HEK293T (cell line): ENCODE measurements at regions not wholly inside any gene's neighbourhood (a gene's known extent, or its start where the extent isn't known, plus 50 kb on each side); places are given as distances from the start of the nearest gene placed in this dataset.

Source experiments
- ARNT ChIP-seq: fragments of 450-650 bp; IDR thresholded peaks from 2 replicates; pipeline ENCODE4 v1.6.1; 2017; ENCODE audit warnings: mild to moderate bottlenecking
- BHLHE40 ChIP-seq: fragments of 450-650 bp; IDR thresholded peaks from 2 replicates; pipeline ENCODE4 v1.6.1; 2016; ENCODE audit warnings: mild to moderate bottlenecking, moderate library complexity, borderline replicate concordance
- ELF4 ChIP-seq: fragments of 450-650 bp; IDR thresholded peaks from 2 replicates; pipeline ENCODE4 v1.6.1; 2017; ENCODE audit warnings: antibody characterized with exemption
- FOXA1 ChIP-seq: fragments of 450-650 bp; IDR thresholded peaks from 2 replicates; pipeline ENCODE4 v1.6.1; 2016; ENCODE audit warnings: mild to moderate bottlenecking
- FOXK2 ChIP-seq: fragments of 450-650 bp; IDR thresholded peaks from 2 replicates; pipeline ENCODE4 v1.6.1; 2016; ENCODE audit warnings: mild to moderate bottlenecking
- FOXM1 ChIP-seq: fragments of 450-650 bp; IDR thresholded peaks from 2 replicates; pipeline ENCODE4 v1.6.1; 2017; ENCODE audit warnings: mild to moderate bottlenecking, borderline replicate concordance
- HDGF ChIP-seq: fragments of 450-650 bp; IDR thresholded peaks from 2 replicates; pipeline ENCODE4 v1.6.1; 2017; ENCODE audit warnings: antibody characterized with exemption, borderline replicate concordance
- L3MBTL2 ChIP-seq: fragments of 450-650 bp; conservative IDR thresholded peaks from 2 replicates; pipeline ENCODE4 v1.6.1; 2016; ENCODE audit warnings: mild to moderate bottlenecking
- LEF1 ChIP-seq: fragments of 450-650 bp; IDR thresholded peaks from 2 replicates; pipeline ENCODE4 v1.6.1; 2017; ENCODE audit warnings: mild to moderate bottlenecking, borderline replicate concordance
- NFRKB ChIP-seq: fragments of 450-650 bp; IDR thresholded peaks from 2 replicates; pipeline ENCODE4 v1.6.1; 2016; ENCODE audit warnings: mild to moderate bottlenecking, moderate library complexity
- SP1 ChIP-seq: fragments of 450-650 bp; IDR thresholded peaks from 2 replicates; pipeline ENCODE4 v1.6.1; 2017
- ZNF384 ChIP-seq: fragments of 450-650 bp; IDR thresholded peaks from 2 replicates; pipeline ENCODE4 v1.6.1; 2016

DNA sequence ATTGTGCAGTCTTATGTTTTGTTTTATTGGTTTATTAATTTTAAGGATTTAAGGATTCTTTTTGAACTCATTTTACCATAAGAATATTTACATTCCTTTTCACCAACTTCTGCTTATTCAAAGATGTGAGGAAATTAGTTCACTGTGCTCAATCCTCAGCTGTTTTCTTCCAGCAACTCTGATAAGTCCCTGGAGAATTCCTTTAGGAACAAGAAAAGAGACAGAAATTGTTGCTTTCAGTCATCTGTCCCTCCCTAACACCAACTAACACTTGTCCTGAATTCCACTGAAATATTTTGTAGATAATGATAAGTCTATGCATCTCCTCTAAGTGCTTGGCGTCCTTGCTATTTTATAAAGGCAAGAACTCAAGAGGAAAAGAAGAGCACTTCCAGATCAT, 334.8 kb upstream of the MARCKS start:
- TF ChIP-seq SP1 (no peak), ELF4 (no peak), FOXM1 (no peak), FOXK2 (no peak), ZNF384 (no peak), HDGF (no peak), BHLHE40 (no peak), ARNT (no peak), NFRKB (no peak), FOXA1 (no peak), L3MBTL2 (no peak), LEF1 (no peak)
